ENCODE measurements at regions not wholly inside any gene's neighbourhood (a gene's known extent, or its start where the extent isn't known, plus 50 kb on each side); places are given as distances from the start of the nearest gene placed in this dataset.

- TF ChIP-seq, protein P1, sequence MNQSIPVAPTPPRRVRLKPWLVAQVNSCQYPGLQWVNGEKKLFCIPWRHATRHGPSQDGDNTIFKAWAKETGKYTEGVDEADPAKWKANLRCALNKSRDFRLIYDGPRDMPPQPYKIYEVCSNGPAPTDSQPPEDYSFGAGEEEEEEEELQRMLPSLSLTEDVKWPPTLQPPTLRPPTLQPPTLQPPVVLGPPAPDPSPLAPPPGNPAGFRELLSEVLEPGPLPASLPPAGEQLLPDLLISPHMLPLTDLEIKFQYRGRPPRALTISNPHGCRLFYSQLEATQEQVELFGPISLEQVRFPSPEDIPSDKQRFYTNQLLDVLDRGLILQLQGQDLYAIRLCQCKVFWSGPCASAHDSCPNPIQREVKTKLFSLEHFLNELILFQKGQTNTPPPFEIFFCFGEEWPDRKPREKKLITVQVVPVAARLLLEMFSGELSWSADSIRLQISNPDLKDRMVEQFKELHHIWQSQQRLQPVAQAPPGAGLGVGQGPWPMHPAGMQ (IDR thresholded peaks at IDR 0.05; ENCODE audit: borderline replicate concordance): no peak
- TF ChIP-seq MYB (IDR thresholded peaks at IDR 0.05; ENCODE audit: borderline replicate concordance, low read depth, low read length): no peak
- TF ChIP-seq CEBPB (IDR thresholded peaks at IDR 0.05; ENCODE audit: borderline replicate concordance in 1 of 2, low read depth in 2 of 2, low read length in 2 of 2): no peak
- no peak for TF ChIP-seq GABPA (IDR thresholded peaks at IDR 0.05; ENCODE audit: low read depth)
- TF ChIP-seq, protein P2, sequence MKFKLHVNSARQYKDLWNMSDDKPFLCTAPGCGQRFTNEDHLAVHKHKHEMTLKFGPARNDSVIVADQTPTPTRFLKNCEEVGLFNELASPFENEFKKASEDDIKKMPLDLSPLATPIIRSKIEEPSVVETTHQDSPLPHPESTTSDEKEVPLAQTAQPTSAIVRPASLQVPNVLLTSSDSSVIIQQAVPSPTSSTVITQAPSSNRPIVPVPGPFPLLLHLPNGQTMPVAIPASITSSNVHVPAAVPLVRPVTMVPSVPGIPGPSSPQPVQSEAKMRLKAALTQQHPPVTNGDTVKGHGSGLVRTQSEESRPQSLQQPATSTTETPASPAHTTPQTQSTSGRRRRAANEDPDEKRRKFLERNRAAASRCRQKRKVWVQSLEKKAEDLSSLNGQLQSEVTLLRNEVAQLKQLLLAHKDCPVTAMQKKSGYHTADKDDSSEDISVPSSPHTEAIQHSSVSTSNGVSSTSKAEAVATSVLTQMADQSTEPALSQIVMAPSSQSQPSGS (IDR thresholded peaks at IDR 0.05; ENCODE audit: low read length): no peak
- no peak for TF ChIP-seq SREBF2 (IDR thresholded peaks at IDR 0.05; ENCODE audit: low read length)
Measured at GRCh38 chr4:18536428-18536827, 514.9 kb upstream of the LCORL start (continued).

DNA sequence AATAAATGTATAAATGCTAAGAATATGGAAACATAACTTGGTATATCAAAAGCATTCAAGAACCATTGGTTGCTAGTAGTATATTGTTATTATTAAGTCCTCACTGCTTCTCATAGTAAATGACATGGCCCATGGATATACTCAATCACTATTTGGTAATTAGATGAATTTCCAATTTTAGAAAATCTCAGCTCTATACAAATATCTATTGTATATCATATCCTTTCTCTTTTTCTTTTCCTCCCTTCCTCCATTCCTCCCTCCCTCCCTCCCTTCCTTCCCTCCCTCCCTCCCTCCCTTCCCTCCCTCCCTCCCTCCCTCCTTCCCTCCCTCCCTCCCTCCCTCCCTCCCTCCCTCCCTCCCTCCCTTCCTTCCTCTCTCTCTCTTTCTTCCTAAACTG, 514.4 kb upstream of the LCORL start:
- BruUV-seq (replicated peaks): no TSS peak
- Histone ChIP-seq H3K9ac (ENCODE audit: control insufficient read depth, insufficient read depth, low read length) (no peak overlapping the region), H2AFZ (ENCODE audit: control insufficient read depth, low read depth, low read length) (no peak overlapping the region), H3K4me2 (ENCODE audit: control insufficient read depth, insufficient read depth) (no peak overlapping the region), H4K20me1 (ENCODE audit: control insufficient read depth, insufficient read depth) (no peaks in the 10 kb centered on the region), H3K27me3 (replicated peaks in 1 of 2; ENCODE audit: control insufficient read depth in 2 of 2, insufficient read depth in 2 of 2, low read length in 1 of 2) (no peaks in the 10 kb centered on the region), H3K4me1 (ENCODE audit: control insufficient read depth, insufficient read depth, low read length) (no peaks in the 10 kb centered on the region), H3K36me3 (ENCODE audit: control insufficient read depth in 2 of 2, insufficient read depth in 2 of 2, low read length in 1 of 2) (no peaks in the 10 kb centered on the region), H3K9me3 (replicated peaks; ENCODE audit: control insufficient read depth, insufficient read depth, low read length) (no peaks in the 10 kb centered on the region), H3K27ac (ENCODE audit: control insufficient read depth, insufficient read depth) (no peak overlapping the region), H3K79me2 (ENCODE audit: control insufficient read depth, insufficient read depth, low read length) (no peaks in the 10 kb centered on the region), H3K4me3 (no peak overlapping the region)
- intact Hi-C loops (cut with micrococcal nuclease; ENCODE audit: unreplicated experiment) (no loop called here), in situ Hi-C loops (cut with MboI) (no loop called here)
- DNase-seq (ENCODE audit: low read depth, low spot score): no peak
- no peak for ATAC-seq
- ChIA-PET POLR2A (no interaction called here), CTCF (no interaction called here), SMC1A (ENCODE audit: uncharacterized antibody, unreplicated experiment) (no interaction called here), RAD21 (ENCODE audit: unreplicated experiment) (no interaction called here)
- no peak for FAIRE-seq
- TF ChIP-seq E4F1 (IDR thresholded peaks at IDR 0.05; ENCODE audit: borderline replicate concordance, partially characterized antibody) (no peak), ZBTB11 (CRISPR knock-in tag; IDR thresholded peaks at IDR 0.05) (no peak), RAD21 (IDR thresholded peaks at IDR 0.05; ENCODE audit: insufficient read depth, low read depth, low read length) (no peak), RB1 (IDR thresholded peaks at IDR 0.05; ENCODE audit: borderline replicate concordance) (no peak), LARP7 (IDR thresholded peaks at IDR 0.05) (no peak), ZNF622 (IDR thresholded peaks at IDR 0.05) (no peak), CBX3 (IDR thresholded peaks at IDR 0.05; ENCODE audit: borderline replicate concordance, low read depth) (no peak), BCL11A (IDR thresholded peaks at IDR 0.05; ENCODE audit: low read depth, low read length) (no peak)
- TF ChIP-seq, protein P3, sequence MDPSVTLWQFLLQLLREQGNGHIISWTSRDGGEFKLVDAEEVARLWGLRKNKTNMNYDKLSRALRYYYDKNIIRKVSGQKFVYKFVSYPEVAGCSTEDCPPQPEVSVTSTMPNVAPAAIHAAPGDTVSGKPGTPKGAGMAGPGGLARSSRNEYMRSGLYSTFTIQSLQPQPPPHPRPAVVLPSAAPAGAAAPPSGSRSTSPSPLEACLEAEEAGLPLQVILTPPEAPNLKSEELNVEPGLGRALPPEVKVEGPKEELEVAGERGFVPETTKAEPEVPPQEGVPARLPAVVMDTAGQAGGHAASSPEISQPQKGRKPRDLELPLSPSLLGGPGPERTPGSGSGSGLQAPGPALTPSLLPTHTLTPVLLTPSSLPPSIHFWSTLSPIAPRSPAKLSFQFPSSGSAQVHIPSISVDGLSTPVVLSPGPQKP (IDR thresholded peaks at IDR 0.05; ENCODE audit: low read depth, low read length): no peak

Measured in GM12878 (cell line).